Suppressor macrophage (primary cell): ENCODE measurements at regions not wholly inside any gene's neighbourhood (a gene's known extent, or its start where the extent isn't known, plus 50 kb on each side); places are given as distances from the start of the nearest gene placed in this dataset.

Source experiments
- DNase-seq, 4 experiments: peaks; one replicate each; pipeline ENCODE4 v3.0.0-alpha.2; 2020 to 2022

DNA sequence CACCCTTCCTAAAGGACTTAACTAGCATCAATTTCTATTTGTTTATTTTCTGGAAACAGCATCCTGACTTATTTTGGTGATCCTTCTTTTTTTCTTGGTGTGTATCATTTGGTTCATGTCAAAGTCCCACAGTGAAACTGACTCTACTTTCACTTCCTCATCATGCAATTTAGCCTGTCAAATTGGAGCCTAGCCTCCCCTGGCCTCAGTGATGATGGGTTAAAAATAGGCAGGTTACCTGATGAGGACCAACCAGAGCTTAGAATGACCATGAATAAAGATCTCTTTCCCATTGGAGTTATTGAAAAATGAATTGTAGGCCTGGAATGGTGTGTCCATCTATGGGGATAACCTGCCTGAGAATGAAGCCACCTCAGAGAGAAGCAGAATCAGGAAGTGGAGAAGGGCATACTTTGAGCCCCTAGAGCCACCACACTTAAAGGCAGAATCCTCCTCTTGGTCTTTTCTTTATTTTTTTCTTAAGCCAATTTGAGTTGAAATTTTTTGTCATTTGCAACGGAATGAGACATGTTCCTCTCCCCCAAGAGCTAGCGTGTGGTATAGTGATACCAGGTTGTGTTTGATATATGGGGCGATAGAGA lies 105.6 kb downstream of the BTBD3 start:
- peak in 3 of 4 experiments; percentile 20 to 41 (median 26) for DNase-seq

DNA sequence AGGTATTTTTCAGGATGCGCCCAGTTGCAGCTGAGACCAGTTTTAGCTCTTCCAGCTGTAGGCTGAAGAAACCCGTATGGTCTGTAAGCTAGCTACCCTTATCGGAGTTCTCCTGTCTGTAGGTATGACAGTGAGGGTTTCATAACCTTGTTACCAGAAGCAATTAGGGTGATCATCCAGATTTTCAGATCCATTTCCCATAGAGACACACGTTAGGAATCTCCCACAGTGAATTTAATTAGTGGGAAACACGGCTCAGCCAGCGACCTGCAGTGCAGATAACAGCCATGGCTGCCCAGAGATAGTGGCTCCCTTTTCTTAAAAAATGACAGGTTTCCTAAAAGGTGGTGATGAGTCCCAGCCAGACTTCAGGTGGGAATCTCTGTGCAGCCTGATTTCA lies 111.1 kb downstream of the BTBD3 start:
- DNase-seq = no peak

GRCh38 chr20:12030470-12030869 lies 112.8 kb downstream of the BTBD3 start:
- DNase-seq = no peak

DNA sequence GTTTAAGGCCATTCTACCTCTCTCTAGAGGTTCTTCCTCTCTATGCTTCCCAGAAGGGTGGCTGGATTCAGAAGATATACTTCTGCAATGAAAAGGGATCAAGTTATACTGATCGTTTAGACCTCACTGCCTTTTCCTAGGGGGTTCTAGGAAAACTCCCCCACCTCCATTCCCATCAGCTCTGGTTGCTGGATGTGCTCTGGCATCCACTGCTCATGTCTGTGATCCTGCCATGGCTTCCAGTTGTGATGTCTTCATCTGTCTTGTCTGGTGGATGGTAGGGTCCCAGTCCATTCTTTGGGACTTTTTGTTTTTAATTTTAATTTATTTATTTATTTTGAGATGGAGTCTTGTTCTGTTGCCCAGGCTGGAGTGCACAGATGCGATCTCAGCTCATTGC lies 118.4 kb downstream of the BTBD3 start:
- DNase-seq = no peak

GRCh38 chr20:12037521-12037920 lies 119.8 kb downstream of the BTBD3 start:
- no peak for DNase-seq

DNA sequence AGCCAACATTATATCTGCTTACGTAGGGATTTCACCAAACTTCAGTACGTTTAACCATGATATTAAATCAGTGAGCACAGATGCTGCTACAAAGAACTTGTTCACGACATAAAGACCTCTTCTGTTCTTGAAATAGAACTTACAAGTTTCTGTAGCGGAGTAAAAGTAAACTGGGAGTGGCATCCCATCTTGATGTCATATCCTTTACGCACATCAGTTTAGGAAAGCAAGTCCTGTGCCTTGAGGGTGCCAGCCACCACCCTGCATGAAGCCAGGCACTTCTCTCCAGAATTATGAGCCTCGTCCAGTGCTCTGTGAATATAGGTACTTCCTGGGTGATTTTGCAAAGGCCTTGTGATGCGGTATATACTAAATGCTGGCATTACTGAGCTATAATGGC lies 122.6 kb downstream of the BTBD3 start:
- no peak for DNase-seq

- DNase-seq = no peak
Measured at GRCh38 chr20:12044969-12045368, 127.3 kb downstream of the BTBD3 start.

GRCh38 chr20:12047838-12048432 lies 130.2 kb downstream of the BTBD3 start:
- no peak for DNase-seq

GRCh38 chr20:12049125-12049524 lies 131.4 kb downstream of the BTBD3 start:
- no peak for DNase-seq

GRCh38 chr20:12051206-12052163 lies 133.8 kb downstream of the BTBD3 start:
- DNase-seq = no peak

DNA sequence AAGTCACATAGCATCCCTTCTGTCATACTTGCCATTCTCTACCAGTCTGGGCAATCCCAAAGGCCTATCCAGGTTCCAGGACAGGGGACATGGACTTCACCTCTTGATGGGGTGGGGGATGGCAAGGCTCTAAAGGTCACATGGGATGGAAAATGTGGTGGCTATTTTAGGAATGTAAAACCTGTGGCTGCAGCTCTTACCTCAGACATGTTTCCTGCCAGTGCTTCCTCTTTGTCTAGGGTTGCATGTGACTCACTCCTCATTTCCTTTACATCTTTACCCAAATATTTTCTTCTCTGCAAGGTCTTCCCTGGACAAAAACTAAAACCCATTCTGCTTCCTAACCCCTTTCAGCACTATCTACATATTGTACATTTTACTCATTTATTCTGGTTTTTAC lies 135.7 kb downstream of the BTBD3 start:
- peak; percentile 36 to 69 (median 58) for DNase-seq

GRCh38 chr20:12054556-12054955 lies 136.9 kb downstream of the BTBD3 start:
- no peak for DNase-seq

- DNase-seq = peak in 3 of 4 experiments; percentile 8 to 16 (median 12)
Measured at GRCh38 chr20:12055161-12055560, 137.5 kb downstream of the BTBD3 start.

DNA sequence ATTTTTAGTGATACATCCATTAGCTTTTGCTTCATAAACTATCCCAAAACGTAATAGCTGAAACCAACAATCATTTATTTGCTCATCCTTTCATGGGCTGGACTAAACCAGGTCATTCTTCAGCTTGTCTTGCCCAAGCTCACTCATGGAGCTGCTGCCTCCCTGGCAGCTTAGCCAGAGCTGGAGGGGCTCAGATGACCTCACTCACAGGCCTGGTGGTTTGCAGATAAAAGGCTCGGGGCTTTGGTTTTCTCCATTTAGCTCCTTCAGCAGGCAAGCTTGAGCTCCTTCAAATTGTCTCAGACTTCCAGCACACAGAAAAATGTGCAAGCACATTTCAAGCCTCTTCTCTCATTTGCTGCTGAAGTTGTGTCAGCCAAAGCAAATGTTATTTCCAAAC lies 139.1 kb downstream of the BTBD3 start:
- no peak for DNase-seq

- no peak for DNase-seq
Measured at GRCh38 chr20:12057778-12058177, 140.1 kb downstream of the BTBD3 start.

- DNase-seq = no peak
Measured at GRCh38 chr20:12058216-12058615, 140.5 kb downstream of the BTBD3 start.

DNA sequence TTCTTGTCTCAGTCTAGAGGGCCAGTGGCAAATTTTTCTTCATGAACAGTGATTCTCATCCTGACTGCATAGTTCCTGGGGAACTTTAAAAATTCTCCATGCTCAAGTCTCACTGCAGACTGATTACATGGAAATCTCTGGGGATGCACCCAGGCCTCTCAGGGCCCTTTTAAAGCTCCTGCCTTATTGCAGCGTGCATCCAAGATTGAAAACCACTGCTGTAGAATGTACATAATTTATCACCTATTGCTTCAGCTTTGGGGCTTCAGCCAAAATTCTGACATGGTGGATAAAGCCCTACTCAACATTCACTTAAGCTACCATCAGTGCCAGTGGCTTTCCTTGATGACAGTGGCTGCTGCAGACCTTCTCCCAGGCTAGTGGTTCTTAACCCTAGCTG lies 143.8 kb downstream of the BTBD3 start:
- no peak for DNase-seq

DNA sequence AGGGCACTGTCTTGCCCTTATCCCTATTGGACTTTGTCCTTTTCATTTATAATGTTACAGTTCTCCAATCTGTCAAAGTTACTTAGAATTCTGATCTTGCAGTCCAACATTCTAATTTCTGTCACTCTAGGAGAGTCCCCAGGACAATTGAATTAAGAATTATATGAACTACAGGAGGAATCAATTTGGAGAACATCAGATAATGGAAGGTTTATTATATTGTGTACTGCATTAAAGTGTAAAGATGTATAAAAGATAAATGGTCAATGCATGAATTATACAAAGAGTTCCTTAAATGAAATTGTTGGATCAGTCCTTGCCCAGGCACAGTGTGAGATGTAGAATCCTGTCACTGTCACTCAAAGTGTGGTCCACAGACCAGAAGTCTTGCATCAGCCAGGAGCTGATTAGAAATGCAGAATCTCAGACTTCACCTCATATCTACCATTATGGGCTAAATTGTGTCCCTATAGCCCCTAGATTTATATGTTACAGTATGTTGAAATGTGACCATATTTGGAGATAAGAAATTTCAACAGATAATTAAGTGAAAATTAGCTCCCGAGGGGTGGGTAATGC lies 145.5 kb downstream of the BTBD3 start:
- DNase-seq = no peak

GRCh38 chr20:12064540-12064939 lies 146.8 kb downstream of the BTBD3 start:
- no peak for DNase-seq

GRCh38 chr20:12067686-12068085 lies 150.0 kb downstream of the BTBD3 start:
- no peak for DNase-seq

- no peak for DNase-seq
Measured at GRCh38 chr20:12068121-12068520, 150.4 kb downstream of the BTBD3 start.

DNA sequence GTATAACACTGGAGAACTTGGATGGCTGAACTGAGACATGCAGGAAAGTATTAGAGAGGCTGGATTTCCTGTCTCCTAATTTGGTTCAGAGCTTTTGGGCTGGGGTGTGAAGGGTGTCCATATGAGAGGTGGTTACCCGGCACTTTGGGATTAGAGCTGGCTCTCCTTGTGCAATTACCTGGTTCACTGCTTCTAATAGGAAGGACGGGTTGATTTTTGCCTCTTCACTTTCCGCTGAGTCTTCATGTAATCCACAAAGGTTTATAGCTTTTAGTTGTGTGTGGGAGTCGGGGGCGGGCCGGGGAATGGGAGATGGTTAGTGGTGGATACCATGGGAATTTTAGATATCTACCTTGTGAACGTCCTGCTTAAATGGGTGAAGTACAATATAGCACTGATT lies 151.5 kb downstream of the BTBD3 start:
- DNase-seq = no peak

DNA sequence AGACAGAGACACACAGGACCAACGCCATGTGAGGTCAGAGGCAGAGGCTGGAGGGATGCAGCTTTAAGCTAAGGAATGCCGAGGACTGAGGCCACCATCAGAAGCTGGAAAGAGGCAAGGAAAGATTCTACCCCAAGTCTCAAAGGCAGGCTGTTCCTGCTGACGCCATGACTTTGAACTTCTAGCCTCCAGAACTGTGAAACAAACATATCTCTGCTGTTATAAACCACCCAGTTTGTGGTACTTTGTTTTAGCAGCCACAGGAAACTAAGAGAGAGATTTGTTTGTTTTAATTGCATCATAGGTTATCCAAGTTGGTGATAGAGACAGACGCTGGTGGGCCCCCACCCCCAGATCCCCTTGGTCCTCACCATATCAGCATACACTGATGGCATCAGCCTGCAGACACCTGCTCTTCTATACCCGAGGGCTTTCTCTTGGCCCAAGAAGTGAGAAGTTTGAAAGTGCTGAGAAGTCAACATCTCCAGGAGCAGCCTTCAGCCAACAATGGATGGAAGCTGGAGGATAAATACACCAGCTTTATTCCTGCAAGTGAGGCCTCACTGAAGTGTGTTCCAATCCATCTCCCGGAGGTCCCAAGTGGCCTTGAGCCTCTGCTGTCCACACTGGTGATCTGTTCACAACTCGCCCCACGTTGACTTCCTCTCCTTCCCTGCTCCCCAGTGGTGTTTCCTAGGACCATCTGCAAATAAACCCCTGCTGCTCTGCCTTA lies 154.7 kb downstream of the BTBD3 start:
- no peak for DNase-seq
